ENCODE measurements at regions not wholly inside any gene's neighbourhood (a gene's known extent, or its start where the extent isn't known, plus 50 kb on each side); places are given as distances from the start of the nearest gene placed in this dataset.
A peak's percentile ranks its signal among the peaks of the same experiment; 100 is the strongest.
"Not testable (repeated sequence)": the region's sequence is repeated elsewhere in the genome, so short reads cannot be mapped to it uniquely, and the experiment has no call there.

DNA sequence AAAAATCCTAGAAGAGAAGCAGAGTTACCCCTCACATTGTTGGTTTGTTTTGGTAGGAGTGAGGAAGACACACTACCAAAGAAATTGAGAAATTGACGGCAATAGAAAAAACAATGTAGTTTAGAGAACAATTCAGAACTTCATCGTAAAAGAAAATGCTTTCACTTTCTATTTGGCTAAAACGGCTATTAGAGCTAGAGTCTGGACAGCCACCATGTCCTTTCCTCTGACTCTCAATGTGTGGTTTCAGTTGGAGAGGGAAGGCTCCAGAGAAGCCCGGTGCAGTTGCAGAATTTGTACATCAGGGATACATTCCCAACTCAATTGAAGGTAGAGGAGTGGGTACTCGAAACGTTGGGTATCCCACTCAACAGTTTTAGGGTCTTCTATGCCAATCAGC, 535.3 kb downstream of the GALC start:
- DNase-seq = no peak
- intact Hi-C loops (cut with DNase I) = no loop called here

DNA sequence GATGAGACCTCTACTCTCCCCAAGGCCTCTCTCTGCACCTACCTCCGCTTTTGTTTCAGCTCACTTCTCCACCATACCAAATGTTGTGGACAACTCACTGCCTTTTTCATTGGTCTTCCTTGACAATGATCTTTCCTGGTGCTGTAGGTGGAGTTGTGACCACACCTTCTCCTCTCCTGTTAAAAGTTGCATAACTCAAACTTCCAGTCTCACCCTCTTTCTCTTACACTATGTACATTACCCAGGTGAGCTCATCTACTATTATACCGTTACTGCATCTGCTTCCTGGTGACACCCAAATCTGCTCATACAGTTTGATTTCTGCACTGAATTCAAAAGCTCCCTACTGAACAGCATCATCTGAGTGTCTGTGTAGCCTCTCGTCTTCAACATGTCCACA, 542.8 kb downstream of the GALC start:
- DNase-seq = no peak
- intact Hi-C loops (cut with DNase I) = no loop called here

DNA sequence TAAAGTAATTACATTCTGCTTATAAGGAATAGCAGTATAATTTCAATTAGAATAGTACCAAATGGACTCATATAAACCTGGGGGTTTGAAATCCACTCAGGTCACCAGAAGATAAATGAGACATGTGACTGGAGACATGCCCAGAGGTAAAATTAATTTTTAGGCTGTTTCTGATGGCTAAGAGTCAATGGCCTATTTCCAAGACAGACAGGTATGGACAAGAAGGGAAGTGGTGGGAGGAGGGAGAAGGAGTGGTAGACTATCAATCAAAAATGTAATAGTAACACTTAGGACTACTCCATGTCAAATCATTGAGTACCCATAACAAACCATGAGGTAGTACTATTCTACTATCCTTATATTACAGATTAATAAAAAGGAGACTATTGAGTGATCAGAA, 544.0 kb downstream of the GALC start:
- intact Hi-C loops (cut with DNase I) = no loop called here
- DNase-seq = no peak

DNA sequence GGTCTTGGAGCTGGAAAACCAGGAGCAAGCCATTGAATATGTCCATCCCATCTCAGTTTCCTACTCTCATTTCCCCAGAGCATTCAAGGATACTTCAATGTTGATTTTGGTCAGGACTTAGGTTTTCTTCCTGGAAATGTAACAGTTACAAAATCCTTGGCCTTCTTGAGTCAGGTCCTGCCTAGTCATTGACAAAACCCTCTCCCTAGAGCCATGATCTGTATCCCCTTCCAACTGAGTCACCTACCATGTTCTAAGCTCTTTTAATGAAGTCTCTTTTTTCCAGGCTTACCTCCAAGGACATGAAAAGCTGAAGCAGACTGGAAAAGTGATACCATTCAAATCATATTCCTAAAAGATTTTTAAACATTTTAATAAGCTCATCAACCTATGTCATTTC, 549.2 kb downstream of the GALC start:
- no peak for DNase-seq
- intact Hi-C loops (cut with DNase I) = no loop called here

DNA sequence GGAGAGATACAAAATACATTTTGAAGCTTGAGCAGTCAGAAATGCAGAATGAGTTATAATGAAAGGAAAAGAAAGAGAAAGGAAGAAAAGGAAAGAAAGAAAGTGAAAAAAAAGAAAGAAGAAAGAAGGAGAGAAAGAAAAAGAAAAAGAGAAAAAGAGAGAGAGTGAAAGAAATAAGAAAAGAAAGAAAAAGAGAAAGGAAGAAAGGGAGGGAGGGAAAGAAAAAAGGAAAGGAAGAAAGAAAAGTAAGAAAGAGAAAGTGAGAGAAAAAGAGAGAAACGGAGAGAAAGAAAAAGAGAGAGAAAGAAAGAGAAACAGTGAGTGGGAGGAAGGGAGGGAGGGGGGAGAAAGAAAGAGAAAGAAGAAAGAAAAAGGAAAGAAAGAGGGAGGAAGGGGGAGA, 549.9 kb downstream of the GALC start:
- intact Hi-C loops (cut with DNase I) = no loop called here
- no peak for DNase-seq

DNA sequence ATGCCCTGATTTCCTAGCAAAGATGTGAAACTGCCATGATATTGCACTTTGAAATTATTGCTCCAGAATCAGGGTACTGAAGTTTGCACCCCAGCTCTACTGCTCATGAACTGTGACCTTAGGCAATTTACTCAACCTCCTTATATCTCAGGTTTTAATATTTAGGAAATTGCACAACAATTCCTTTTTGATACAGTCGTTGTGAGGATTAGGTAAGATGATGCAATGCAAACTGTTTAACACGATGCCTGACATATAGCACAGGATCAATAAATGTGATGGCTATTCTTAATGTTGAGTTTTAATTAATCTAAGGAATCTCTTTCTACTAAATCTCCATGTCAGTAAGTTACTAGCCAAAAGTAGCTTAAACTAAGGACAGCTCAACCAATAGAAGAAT, 555.8 kb downstream of the GALC start:
- intact Hi-C loops (cut with DNase I) = no loop called here
- no peak for DNase-seq

DNA sequence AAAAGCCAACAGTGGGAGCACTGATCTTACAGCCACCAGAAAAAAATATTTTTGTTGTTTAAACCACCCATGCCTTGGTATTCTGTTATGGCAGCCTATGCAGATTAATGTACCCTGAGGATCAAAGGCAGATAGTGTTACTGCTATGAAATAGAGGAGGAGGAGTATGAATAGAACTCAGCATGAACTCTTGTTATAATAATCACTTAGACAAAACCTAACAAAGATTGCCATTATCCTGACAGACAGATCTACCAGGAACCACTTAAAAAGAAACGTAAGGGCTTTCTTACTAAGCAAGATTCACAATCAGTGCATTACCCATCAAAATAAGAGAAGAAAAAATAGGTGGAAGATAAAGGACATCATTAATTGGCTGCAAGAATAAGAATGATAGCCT, 558.3 kb downstream of the GALC start:
- no peak for DNase-seq
- intact Hi-C loops (cut with DNase I) = no loop called here

DNA sequence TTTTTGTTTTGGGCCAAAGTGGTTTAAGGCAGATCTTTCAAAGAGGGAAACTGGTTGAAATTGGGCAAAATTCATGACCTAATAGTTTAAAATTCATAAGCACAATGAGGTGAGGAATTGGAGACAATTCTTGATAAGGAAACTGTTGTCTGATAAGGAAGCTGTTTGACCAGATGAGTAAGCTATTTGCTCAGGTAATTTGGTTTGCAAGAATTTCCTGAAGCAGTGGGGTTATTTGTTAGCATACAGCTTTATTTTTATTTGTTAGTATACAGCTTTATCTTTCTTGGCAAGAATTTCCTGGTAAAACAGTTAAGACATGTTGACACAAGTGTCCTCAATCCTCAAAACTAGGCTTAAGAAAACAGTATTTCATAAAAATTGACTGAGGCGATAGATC, 559.0 kb downstream of the GALC start:
- intact Hi-C loops (cut with DNase I) = no loop called here
- DNase-seq = no peak

DNA sequence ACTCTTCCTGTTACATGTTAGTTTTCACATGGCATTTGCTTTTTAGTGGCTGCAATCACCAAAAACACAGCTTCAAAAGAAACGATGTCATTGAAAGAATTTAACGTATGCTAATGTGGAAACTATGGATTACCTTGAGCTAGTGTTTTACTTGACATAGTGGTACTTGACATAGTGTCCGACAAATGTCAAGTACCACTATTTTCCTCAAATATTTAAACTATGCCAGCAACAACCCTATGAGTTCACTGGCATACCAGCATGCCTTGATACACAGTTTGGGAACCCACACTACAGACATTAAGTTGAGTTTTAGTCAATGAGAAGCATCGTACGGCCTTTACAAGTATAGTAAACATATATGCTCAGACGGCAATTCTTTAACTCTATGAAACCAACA, 560.3 kb downstream of the GALC start:
- no peak for DNase-seq
- intact Hi-C loops (cut with DNase I) = no loop called here

DNA sequence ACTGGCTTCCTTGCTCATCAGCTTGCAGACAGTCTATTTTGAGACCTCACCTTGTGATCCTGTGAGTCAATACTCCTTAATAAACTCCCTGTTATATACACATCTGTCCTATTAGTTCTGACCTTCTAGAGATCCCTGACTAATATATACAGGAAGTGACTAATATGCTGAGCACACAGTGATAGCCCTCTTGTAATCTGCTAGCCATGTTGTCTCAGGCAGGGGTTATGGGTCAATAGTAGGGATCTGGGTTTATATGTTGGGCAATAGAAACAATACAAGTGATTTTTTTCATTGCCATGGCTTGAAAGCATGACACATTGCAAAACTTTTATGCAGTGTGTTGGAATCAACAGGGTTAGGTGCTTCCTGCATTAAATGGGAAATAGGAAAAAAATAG, 562.2 kb downstream of the GALC start:
- intact Hi-C loops (cut with DNase I) = no loop called here
- no peak for DNase-seq

DNA sequence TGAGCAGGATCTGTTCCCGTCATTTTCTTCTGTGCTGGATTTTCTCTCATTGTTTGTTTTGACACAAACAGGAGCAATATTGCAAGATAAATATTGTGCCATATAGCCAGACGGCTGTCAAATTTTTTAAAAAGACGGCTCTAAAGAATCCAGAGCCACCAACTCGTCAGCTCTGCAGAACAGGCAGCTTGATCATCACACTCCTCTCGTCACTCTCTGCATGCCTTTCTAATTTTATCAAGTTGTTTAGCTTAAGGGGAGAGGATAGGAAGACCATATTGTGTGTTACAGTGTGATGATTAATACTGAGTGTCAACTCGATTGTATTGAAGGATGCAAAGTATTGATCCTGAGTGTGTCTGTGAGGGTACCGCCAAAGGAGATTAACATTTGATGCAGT, 562.8 kb downstream of the GALC start:
- intact Hi-C loops (cut with DNase I) = no loop called here
- no peak for DNase-seq

DNA sequence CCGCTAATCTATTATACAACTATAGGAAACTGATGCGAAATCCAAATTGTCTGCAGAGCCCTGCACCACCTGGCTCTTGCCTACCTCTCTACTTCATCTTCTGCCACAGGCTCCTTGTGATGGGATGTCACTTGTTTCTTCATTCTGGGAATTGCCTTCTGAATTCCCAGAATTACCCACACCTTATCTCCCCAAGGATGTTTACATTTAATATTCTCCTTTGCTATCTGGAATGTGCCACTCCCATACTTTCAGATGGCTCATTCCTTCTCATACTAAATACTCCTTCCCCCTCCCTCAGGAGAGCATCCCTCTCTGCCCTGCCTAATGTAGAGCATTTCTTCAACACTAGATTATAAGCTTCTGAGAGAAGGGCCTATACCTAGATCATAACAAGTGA, 573.1 kb downstream of the GALC start:
- intact Hi-C loops (cut with DNase I) = no loop called here
- DNase-seq = no peak

DNA sequence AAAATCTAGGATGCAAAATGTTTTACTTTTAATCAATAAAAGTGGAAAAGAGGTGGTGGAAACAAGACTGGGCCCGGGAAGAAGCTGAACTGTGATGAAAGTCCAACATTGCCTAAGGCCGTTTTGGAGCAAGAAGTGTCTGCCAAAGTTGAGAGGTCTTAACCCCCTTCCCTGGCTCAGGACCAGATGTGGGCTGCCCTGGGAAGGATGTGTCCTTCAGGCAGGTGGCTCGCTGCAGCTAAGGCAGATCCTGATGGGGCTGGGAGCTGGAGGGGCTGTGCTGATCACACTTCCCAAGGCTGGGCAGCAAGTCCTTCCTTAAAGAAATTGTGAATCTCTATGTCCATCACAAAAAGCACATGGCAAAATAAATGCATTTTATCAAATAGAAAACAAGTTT, 581.6 kb downstream of the GALC start:
- DNase-seq = peak in 2 of 10 donors; percentile 33 to 71
- intact Hi-C loops (cut with DNase I) = no loop called here

DNA sequence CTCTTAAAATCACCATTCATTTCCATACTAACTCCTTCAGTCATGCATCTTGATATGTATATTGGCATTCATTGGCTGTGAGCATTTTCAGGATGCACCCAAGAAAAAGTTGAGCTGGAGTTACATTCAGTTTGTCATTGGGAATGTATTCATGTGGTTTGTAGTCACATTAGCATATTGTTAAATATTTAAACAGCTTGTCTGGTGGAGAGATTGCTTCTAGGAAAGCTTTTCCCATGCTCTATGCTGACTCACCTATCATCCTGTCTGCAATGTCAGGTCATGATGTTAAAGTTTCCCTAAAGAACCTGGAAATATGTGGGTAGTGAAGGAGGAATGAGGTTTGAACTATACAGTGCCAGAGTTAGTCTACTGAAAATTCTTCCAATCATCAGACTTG, 583.6 kb downstream of the GALC start:
- intact Hi-C loops (cut with DNase I) = no loop called here
- no peak for DNase-seq

DNA sequence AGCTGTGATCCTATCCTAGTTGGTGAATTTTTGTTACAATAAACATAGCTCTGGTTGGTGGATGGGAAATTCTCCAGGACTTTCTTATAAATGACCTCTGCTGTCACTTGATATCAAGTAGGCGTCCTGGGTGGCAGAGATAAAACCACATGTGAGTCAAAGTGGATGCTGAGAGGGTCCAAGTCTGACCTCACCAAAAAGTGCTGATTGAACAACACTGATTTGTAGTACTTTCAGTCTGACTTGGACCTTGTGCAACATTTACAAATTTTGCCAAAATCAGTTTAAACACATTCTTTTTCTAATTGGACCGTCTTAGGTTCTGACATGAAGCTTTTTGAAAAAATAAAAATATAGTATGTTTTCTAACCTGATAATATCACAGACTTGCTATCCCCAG, 585.6 kb downstream of the GALC start:
- intact Hi-C loops (cut with DNase I) = no loop called here
- DNase-seq = no peak

DNA sequence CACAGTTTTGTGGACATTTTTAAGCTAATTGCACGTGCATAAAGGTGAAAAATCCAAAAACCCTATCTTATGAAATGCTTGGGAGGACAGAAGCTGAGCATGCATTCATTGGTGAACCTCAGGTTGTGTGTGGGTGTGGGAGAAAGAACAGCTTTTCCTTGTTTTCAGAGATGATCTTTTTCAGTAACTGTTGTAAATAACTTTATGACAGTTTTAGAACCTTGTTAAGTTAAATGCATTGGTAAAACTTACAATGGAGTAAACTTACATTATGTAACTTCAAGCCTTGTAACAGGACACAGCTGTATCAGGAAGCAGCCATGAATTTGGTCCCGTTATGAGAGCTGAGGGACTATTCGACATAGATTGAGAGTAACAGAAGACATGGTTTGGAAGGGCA, 587.4 kb downstream of the GALC start:
- intact Hi-C loops (cut with DNase I) = no loop called here
- peak in 1 of 10 donors; percentile 11 for DNase-seq

DNA sequence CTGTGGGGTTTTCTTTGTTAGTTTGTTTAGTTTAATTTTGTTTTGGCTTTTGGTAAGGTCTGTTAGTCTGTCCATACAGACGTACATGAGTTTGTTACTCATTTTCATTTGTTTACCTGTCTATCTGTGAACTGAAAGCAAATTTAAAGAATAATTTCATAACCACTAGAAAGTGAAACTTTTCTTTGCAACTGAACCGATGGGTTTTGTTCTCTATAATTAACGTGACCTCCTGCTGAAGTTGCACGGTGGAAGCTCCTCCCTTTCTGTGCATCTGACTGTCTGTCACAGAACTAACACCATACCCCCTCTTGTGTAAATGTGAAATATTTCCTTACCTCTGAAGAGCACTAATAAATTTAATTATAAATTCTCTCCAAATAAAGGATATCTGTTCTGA, 595.5 kb downstream of the GALC start:
- intact Hi-C loops (cut with DNase I) = no loop called here
- DNase-seq = no peak

DNA sequence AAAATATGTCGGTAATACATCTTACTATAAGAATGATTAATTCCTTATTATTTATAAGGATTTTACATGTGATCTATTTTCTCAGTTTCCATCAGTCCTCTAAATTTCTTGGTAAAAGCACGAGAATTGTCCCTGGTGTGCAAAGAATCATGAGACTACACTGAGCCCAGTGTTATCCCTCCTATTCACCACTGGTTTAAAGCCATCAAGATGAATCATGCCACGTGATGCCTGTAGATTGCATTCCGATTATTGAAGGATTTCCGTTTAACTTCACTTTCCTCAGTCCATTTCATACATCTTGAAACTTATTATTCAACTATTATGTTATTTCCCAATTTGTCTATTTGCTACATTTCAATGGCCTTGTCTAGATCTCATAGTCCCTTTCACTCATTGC, 601.9 kb downstream of the GALC start:
- intact Hi-C loops (cut with DNase I) = no loop called here
- DNase-seq = no peak

DNA sequence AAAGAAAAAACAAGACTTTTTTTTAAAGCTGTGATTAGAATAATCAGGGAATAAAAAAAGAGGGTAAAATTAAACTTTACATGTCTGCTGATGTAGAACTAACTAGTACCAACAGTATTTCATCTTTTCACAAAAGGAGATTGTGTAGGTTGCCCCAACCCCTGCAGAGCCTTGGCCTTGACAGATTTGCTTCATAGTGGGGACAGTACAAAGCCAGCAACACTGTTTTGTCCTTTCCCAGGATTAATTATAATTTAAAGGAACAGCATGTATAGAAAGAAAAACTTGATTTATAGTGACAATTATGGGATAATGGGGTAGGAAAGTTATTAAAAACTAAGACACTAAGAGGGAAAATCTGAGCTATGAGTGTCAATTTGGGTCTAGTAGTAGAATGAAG, 604.0 kb downstream of the GALC start:
- intact Hi-C loops (cut with DNase I) = no loop called here
- no peak for DNase-seq

DNA sequence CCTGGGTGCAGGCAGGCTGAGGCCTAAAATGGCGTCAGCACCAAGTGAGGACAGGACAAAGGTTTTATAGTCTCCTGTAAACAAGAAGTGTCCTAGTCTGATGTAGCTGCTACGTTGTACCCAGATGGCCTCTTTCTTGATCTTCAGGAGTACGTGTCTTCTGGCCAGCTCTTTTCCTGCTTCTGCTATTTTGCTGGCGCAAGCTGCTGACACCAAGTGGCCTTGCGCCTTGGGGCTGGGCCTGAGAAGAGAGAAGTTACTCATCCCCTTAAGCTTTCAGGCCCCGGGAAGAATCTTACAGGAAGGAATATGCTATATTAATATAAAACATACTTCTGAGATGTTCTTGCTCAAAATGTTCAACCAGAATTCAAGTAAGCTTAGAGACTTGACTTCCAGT, 605.2 kb downstream of the GALC start:
- intact Hi-C loops (cut with DNase I) = no loop called here
- DNase-seq = peak in 1 of 10 donors; percentile 67

DNA sequence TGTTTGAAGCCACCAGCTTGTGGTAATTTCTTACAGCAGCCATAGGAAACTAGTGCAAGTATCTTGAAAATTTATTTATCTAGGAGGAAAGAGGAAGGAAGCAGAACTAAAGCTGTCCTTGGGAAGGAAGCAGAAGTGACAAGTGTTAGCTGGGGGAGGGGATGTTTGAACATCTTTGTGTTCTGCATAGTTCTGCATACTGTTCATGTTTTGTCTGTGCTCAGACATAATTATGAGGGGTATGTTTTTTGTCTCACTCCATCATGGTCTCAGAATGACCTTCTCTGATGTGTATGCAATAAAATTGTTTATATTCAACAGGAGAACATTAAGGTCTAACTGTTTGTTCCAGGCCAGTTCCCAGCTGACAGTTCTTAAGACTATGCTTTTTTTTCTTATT, 606.5 kb downstream of the GALC start:
- no peak for DNase-seq
- intact Hi-C loops (cut with DNase I) = no loop called here

DNA sequence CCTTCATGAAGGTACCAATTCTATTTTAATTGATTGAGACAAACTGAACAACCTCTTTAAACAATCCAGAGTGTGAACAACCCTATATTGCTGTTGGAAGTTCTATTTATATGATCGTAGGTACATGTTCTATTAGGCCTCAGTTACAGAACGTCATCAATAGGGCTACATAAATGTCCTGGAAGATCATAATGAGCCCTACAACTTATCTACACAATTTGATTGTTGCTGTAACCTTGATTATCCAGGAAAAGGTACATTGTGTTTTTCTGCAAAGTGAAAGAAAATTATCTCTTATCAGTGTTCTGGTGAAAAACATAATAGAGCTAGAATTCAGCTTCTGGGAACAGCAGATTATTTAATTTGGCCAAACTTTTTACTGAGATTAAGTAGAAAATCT, 612.9 kb downstream of the GALC start:
- intact Hi-C loops (cut with DNase I) = no loop called here
- no peak for DNase-seq

DNA sequence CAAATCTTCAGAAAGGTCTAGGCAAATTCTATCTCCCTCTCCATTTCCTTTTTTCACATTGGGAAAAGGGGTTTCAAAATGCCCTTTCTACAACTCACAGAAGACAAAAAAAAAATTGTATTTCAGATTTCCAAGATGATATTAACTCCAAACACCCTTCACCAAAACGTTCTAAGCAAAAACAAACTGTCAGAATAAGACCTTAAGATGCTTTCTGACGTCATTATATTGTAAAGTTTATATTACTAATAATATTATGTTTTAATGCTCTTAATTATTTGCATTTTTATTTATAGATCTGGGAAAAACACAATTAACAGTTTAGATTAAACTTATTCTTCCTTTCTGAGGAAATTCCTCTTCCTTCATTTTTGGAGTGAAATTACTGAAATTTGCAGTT, 624.2 kb downstream of the GALC start:
- DNase-seq = no peak
- intact Hi-C loops (cut with DNase I) = no loop called here

DNA sequence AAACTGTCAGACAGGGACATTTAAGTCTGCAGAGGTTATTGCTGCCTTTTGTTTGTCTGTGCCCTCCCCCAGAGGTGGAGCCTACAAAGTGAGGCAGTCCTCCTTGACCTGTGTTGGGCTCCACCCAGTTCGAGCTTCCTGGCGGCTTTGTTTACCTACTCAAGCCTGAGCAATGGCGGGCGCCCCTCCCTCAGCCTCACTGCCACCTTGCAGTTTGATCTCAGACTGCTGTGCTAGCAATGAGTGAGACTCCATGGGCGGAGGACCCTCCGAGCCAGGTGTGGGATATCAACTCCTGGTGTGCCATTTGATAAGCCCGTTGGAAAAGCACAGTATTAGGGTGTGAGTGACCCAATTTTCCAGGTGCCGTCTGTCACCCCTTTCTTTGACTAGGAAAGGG, 632.7 kb downstream of the GALC start:
- intact Hi-C loops (cut with DNase I) = not testable (repeated sequence)
- DNase-seq = peak in 2 of 10 donors; percentile 55 to 63

Data from posterior cingulate gyrus (tissue), 11 donors.